HG03571 (cell line): ENCODE measurements at regions not wholly inside any gene's neighbourhood (a gene's known extent, or its start where the extent isn't known, plus 50 kb on each side); places are given as distances from the start of the nearest gene placed in this dataset.

Experiments used
- ATAC-seq: cut with Tn5 transposase; IDR thresholded peaks from one replicate; pipeline ENCODE4 v1.9.1; 2021; ENCODE audit not compliant: unreplicated experiment

- no peak for ATAC-seq
Observed at GRCh38 chr4:54493862-54494261, 163.9 kb upstream of the KIT start.

DNA sequence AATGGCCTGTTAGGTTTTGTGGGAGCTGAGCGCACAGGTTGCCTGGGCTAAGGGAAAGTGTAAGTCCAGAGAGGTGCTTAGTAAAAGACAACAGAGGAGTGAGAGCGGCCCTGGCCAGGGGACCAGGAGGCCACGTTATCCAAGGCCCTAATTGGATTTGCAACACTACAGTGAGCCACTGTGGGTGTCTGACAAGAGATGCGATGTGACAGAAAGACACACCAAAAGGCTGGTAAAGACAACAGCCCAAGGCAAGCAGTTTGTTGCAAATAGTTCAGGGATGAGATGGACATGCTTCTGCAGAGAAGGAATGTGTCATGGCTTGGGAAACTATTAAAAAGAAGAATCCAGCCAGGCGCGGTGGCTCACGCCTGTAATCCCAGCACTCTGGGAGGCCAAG lies 162.7 kb upstream of the KIT start:
- ATAC-seq = no peak

DNA sequence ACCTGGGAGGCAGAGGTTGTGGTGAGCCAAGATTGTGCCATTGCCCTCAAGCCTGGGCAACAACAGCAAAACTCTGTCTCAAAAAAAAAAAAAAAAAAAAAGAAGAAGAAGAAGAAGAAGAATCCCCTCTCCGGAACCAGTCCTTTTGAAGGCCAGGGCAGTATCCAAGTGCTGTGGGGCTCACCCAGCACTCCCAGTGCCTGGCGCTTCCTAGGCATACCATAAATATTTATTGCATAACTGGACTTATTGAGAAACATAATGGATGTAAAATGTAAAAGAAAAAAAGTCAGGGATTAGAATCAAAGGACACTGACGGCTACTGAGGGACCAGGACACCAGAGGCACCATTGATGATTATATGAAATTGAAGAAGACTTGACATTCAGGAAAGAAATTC lies 162.1 kb upstream of the KIT start:
- ATAC-seq = no peak

DNA sequence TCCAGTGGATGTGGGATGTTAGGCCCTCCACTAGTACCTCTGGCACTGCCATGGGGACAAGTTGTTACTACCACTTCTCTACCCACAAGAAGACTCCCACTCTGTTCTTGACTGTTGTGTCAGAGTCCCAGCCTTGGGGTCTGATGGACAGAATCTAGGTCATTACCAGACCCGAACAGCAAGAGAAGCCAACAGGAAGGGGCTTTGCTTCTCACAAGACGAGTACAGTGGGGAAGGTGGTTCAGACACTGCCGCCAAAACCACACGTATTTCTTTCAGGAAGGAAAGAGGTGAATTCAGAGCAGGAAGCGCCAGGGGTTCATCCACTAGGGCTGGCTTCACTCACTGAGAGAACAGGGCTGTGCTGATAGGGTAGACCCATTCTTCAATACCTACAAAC lies 161.3 kb upstream of the KIT start:
- no peak for ATAC-seq

DNA sequence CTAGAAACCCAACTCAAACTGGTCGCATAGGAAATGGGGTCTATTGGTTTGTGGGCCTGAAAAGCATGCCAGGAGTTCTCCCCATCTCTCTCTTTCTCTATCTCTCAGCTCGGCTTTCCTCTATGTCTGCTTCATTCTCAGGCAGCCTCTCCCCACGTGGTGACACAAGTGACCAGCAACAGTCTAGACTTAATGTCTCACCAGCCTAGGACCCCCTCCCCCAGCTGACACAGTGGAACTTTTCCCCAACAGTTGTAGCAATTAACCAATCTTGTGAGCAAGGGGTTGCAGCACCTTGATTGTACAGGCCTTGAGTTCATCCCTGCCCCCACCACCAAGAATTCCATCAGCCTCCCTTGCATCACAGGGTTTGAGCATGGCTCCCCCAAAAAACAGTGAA lies 159.8 kb upstream of the KIT start:
- ATAC-seq = no peak

GRCh38 chr4:54498661-54499111 lies 159.1 kb upstream of the KIT start:
- no peak for ATAC-seq

- ATAC-seq = no peak
Observed at GRCh38 chr4:54499308-54500074, 158.3 kb upstream of the KIT start.

DNA sequence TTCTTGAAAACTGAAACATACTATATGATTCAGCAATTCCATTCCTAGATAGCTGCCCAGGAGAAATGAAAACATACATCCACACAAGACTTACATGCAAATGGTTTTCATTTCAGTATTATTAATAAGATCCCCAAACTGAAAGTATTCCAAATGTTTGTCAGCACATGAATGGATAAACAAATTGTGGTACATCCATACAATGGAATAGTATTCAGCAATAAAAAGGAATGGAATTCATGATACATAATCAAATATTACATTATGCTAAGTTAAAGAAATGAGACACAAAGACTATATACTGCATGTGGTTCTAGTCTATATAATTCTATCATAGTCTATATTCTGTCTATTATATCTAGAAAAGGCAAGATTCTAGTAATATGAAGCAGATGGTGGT lies 152.4 kb upstream of the KIT start:
- ATAC-seq = no peak

GRCh38 chr4:54505996-54506395 lies 151.8 kb upstream of the KIT start:
- ATAC-seq = no peak

DNA sequence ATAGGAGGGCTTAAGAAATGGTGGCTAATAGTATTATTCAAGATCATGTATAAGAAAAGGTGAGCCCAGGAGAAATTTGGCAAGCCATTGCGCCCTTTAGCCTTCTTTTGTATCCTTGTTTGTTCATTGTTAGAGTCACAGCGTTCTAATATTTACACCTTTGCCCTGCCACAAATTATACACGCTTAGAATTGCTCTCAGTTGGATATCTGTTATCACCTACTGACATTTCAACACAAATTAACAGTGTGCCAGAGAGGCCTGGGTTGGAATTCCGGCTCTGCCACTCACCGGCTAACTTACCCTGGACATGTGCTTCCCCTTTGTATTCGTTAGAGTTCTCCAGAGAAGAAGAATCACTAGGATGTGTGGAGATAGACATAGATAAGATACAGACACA lies 148.7 kb upstream of the KIT start:
- ATAC-seq = no peak

- ATAC-seq = no peak
Observed at GRCh38 chr4:54513204-54513603, 144.6 kb upstream of the KIT start.

DNA sequence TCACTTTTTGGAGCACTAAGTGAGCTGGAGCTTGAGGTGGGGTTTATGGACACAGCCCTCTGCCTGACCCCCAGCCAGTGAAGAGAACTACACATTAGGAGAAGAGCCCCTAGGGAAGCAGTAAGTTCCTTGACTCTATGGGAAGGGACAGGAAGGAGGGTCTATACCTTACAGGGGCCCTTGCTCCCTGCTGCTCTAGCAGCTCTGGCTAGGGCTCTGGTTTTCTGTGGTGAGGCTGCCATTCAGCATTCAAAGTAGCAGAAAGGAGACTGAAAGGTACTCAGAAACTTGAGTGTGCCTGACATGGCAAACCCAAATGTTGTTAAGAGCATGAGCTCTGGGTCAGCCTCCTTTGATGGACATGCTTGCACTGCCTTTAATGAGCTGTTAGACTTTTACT lies 144.0 kb upstream of the KIT start:
- ATAC-seq = no peak

GRCh38 chr4:54516556-54517215 lies 141.1 kb upstream of the KIT start:
- ATAC-seq = no peak

GRCh38 chr4:54517781-54518444 lies 139.8 kb upstream of the KIT start:
- no peak for ATAC-seq

DNA sequence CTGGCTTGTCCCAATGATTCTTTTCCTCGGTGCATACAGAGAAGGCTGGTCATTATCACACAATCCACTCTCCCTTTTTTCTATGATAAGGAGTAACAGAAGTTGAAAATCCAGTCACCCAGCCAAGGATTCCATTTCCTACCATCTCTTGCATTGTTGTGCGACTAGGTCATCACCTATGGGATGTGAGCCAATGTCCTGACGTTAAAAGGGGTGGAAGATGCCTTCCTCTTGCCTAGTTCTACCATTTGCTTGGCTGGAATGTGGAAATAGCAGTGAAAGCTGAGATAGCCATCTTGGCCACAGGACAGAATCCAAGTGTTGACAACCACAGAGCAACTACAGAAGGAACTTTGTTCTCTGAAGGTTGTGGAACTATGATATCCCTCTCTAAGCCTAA lies 132.2 kb upstream of the KIT start:
- ATAC-seq = no peak

DNA sequence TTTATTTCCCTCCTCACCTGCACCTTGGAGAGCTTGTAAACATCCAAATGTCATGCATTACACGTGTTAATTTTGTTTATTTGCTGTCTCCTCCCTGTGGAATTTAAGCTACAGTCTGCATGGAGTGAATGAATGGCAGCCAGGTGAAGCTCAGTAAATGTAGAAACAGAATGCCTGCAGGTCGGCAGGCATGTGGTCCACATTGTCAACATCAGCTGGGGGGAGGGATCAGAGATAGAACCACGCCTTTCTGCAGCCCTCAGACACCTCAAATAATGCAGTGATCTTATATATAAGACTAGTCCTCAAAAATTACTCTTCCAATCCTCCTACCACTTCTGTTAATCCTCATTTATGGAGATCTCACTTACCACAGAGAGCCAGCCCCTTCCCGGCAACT lies 131.2 kb upstream of the KIT start:
- ATAC-seq = no peak

- ATAC-seq = no peak
Observed at GRCh38 chr4:54527532-54527931, 130.2 kb upstream of the KIT start.

- no peak for ATAC-seq
Observed at GRCh38 chr4:54539500-54540029, 118.2 kb upstream of the KIT start.

- ATAC-seq = no peak
Observed at GRCh38 chr4:54540931-54541330, 116.8 kb upstream of the KIT start.

- no peak for ATAC-seq
Observed at GRCh38 chr4:54541426-54542118, 116.2 kb upstream of the KIT start.

DNA sequence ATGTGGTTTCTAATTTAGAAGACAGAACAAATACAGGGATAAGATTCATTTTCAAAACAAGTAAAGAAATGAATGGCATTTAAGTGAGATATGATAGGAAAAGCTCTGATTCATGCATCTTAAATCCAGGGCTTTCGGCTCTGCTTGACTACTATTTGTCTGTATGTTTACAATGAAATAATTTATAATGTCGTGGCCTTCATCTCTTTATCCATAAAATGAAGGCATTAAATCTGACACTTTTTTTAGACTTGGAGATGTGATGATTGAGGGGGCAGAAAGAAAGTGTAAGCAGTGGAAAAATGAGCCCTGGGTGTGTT lies 115.7 kb upstream of the KIT start:
- no peak for ATAC-seq
